GM23338 (cell line): ENCODE measurements at regions not wholly inside any gene's neighbourhood (a gene's known extent, or its start where the extent isn't known, plus 50 kb on each side); places are given as distances from the start of the nearest gene placed in this dataset.

Source experiments
- ATAC-seq: fragments of 200-7000 bp; cut with Tn5 transposase; 3 replicates; pipeline ENCODE4 v1.9.1; 2020
- DNase-seq: peaks from one replicate; pipeline ENCODE4 v3.0.0-alpha.2; 2015; ENCODE audit warnings: low spot score
- H2AFZ ChIP-seq: fragments of 200-600 bp; sonication (generic); 2 replicates; pipeline ENCODE4 v1.8.0; 2016; ENCODE audit warnings: antibody characterized with exemption, mild to moderate bottlenecking, moderate library complexity
- H3F3A ChIP-seq: fragments of 200-600 bp; sonication (generic); replicated peaks from 2 replicates; pipeline ENCODE4 v1.8.0; 2017; ENCODE audit warnings: antibody characterized with exemption, mixed run types, low read depth
- H3K27ac ChIP-seq: fragments of 200-600 bp; sonication (generic); 2 replicates; pipeline ENCODE4 v1.6.1; 2016; ENCODE audit warnings: low read depth
- H3K27me3 ChIP-seq: fragments of 200-600 bp; sonication (generic); 2 replicates; pipeline ENCODE4 v1.8.0; 2016; ENCODE audit warnings: mild to moderate bottlenecking, mixed run types, moderate library complexity; ENCODE audit not compliant: insufficient read depth
- H3K36me3 ChIP-seq: fragments of 200-600 bp; sonication (generic); 2 replicates; pipeline ENCODE4 v1.8.0; 2016; ENCODE audit warnings: mild to moderate bottlenecking; ENCODE audit not compliant: insufficient read depth
- H3K4me1 ChIP-seq: fragments of 200-600 bp; sonication (generic); 2 replicates; pipeline ENCODE4 v1.8.0; 2016; ENCODE audit warnings: mild to moderate bottlenecking, moderate library complexity; ENCODE audit not compliant: insufficient read depth
- H3K4me2 ChIP-seq: fragments of 200-600 bp; sonication (generic); 2 replicates; pipeline ENCODE4 v1.7.1; 2017; ENCODE audit warnings: mixed run types
- H3K4me3 ChIP-seq: fragments of 200-600 bp; sonication (generic); 2 replicates; pipeline ENCODE4 v1.6.1; 2016; ENCODE audit warnings: mixed run types
- H3K79me2 ChIP-seq: fragments of 200-600 bp; sonication (generic); replicated peaks from 2 replicates; pipeline ENCODE4 v1.8.0; 2017; ENCODE audit warnings: mild to moderate bottlenecking; ENCODE audit not compliant: insufficient read depth
- H3K9me2 ChIP-seq: fragments of 200-600 bp; sonication (generic); 2 replicates; pipeline ENCODE4 v1.8.0; 2017; ENCODE audit not compliant: insufficient read depth
- H4K20me1 ChIP-seq: fragments of 200-600 bp; sonication (generic); replicated peaks from 2 replicates; pipeline ENCODE4 v1.8.0; 2017; ENCODE audit warnings: mild to moderate bottlenecking; ENCODE audit not compliant: insufficient read depth
- H3K27ac Mint-ChIP-seq: 2 replicates; pipeline ENCODE4 v1.8.0; 2020; ENCODE audit warnings: inconsistent platforms, mild to moderate bottlenecking, moderate library complexity, mixed read lengths
- H3K27me3 Mint-ChIP-seq: 3 replicates; pipeline ENCODE4 v1.8.0; 2022; ENCODE audit warnings: low read depth, mild to moderate bottlenecking, moderate library complexity, mixed read lengths, inconsistent platforms; ENCODE audit not compliant: insufficient read depth, poor library complexity
- H3K36me3 Mint-ChIP-seq: 3 replicates; pipeline ENCODE4 v1.8.0; 2021; ENCODE audit warnings: low read depth, mild to moderate bottlenecking, inconsistent platforms, moderate library complexity, mixed read lengths
- H3K4me1 Mint-ChIP-seq: 3 replicates; pipeline ENCODE4 v1.8.0; 2020; ENCODE audit warnings: mild to moderate bottlenecking, inconsistent platforms, mixed read lengths
- H3K4me3 Mint-ChIP-seq: 3 replicates; pipeline ENCODE4 v1.8.0; 2021; ENCODE audit warnings: moderate library complexity, mild to moderate bottlenecking, inconsistent platforms, mixed read lengths
- H3K9me3 Mint-ChIP-seq: 3 replicates; pipeline ENCODE4 v1.8.0; 2020; ENCODE audit warnings: moderate library complexity, mild to moderate bottlenecking, inconsistent platforms, mixed read lengths
- CREB1 ChIP-seq: fragments of 250-450 bp; sonication (Bioruptor Pico); IDR thresholded peaks from 2 replicates; pipeline ENCODE4 v1.5.0; 2020; ENCODE audit warnings: low read depth, mild to moderate bottlenecking, moderate library complexity
- CTCF ChIP-seq, 2 experiments: fragments of 200-600 bp in 1 of 2; sonication (generic) in 1 of 2; conservative IDR thresholded peaks; 2 replicates each; pipeline versions ENCODE4 v1.5.1 to v1.6.1; 2016 to 2017; ENCODE audit warnings: antibody characterized with exemption in 2 of 2, low read depth in 2 of 2, mild to moderate bottlenecking in 2 of 2, moderate library complexity in 1 of 2
- EZH2 ChIP-seq: fragments of 200-600 bp; sonication (generic); IDR thresholded peaks from one replicate; pipeline ENCODE4 v1.8.0; 2017; ENCODE audit warnings: antibody characterized with exemption, mild to moderate bottlenecking, low read depth; ENCODE audit not compliant: unreplicated experiment
- EZH2phosphoT487 ChIP-seq: fragments of 200-600 bp; sonication (generic); IDR thresholded peaks from one replicate; pipeline ENCODE4 v1.8.1; 2018; ENCODE audit warnings: antibody characterized with exemption; ENCODE audit not compliant: unreplicated experiment
- NANOG ChIP-seq: IDR thresholded peaks from 2 replicates; pipeline ENCODE4 v1.6.1; 2016; ENCODE audit warnings: antibody characterized with exemption, borderline replicate concordance
- REST ChIP-seq: IDR thresholded peaks from one replicate; pipeline ENCODE4 v1.6.1; 2018; ENCODE audit warnings: antibody characterized with exemption; ENCODE audit not compliant: unreplicated experiment
- STAT1 ChIP-seq: IDR thresholded peaks from one replicate; pipeline ENCODE4 v1.6.1; 2016; ENCODE audit warnings: antibody characterized with exemption; ENCODE audit not compliant: unreplicated experiment
- ZNF114 ChIP-seq: fragments of 250-450 bp; sonication (Bioruptor Pico); IDR thresholded peaks from 2 replicates; pipeline ENCODE4 v1.5.0; 2020; ENCODE audit warnings: mild to moderate bottlenecking, moderate library complexity
- ZNF331 ChIP-seq: fragments of 250-450 bp; sonication (Bioruptor Pico); IDR thresholded peaks from 2 replicates; pipeline ENCODE4 v1.5.0; 2020; ENCODE audit warnings: low read depth, mild to moderate bottlenecking, moderate library complexity

- TF ChIP-seq EZH2phosphoT487: no peak
- TF ChIP-seq REST: no peak
- TF ChIP-seq ZNF114 (CRISPR knock-in tag): no peak
- TF ChIP-seq NANOG: no peak
Measured at GRCh38 chr4:188911199-188911598, 772.0 kb downstream of the TRIML1 start (continued).

- Histone ChIP-seq H3K27ac (no peak overlapping the region), H3K4me2 (no peak overlapping the region), H3K27me3 (no peaks in the 10 kb centered on the region), H3K4me3 (no peak overlapping the region), H3K9me2 (0 out of 2 replicates have a peak, but pooled peaks cover 10% of the 10 kb centered on the region), H2AFZ (no peak overlapping the region), H3K79me2 (no peaks in the 10 kb centered on the region), H3K4me1 (no peaks in the 10 kb centered on the region), H4K20me1 (no peaks in the 10 kb centered on the region), H3F3A (no peaks in the 10 kb centered on the region), H3K36me3 (no peaks in the 10 kb centered on the region)
- H3K27me3 Mint-ChIP-seq: peaks cover 2% of the 10 kb centered on the region
- H3K36me3 Mint-ChIP-seq: peaks cover 28% of the 10 kb centered on the region
- no peaks in the 10 kb centered on the region for H3K4me1 Mint-ChIP-seq
- H3K4me3 Mint-ChIP-seq: no peak overlapping the region
- TF ChIP-seq REST: no peak
- TF ChIP-seq EZH2phosphoT487: no peak
- TF ChIP-seq CTCF (conservative IDR thresholded peaks at IDR 0.05; ENCODE audit: low read depth in 2 of 2): no peak
- TF ChIP-seq EZH2: no peak
- TF ChIP-seq ZNF331 (CRISPR knock-in tag): no peak
- TF ChIP-seq STAT1: no peak
- TF ChIP-seq CREB1 (CRISPR knock-in tag): no peak
- no peak for TF ChIP-seq ZNF114 (CRISPR knock-in tag)
- ATAC-seq: no peak
- no peak for DNase-seq
- H3K27ac Mint-ChIP-seq: no peak overlapping the region
- H3K9me3 Mint-ChIP-seq: peaks cover 31% of the 10 kb centered on the region
Measured at GRCh38 chr4:188911707-188912106, 772.5 kb downstream of the TRIML1 start.
